GM23338 (cell line): ENCODE measurements at regions not wholly inside any gene's neighbourhood (a gene's known extent, or its start where the extent isn't known, plus 50 kb on each side); places are given as distances from the start of the nearest gene placed in this dataset.

Experiments used
- ATAC-seq: fragments of 200-7000 bp; cut with Tn5 transposase; 3 replicates; pipeline ENCODE4 v1.9.1; 2020
- DNase-seq: peaks from one replicate; pipeline ENCODE4 v3.0.0-alpha.2; 2015; ENCODE audit warnings: low spot score
- H2AFZ ChIP-seq: fragments of 200-600 bp; sonication (generic); 2 replicates; pipeline ENCODE4 v1.8.0; 2016; ENCODE audit warnings: antibody characterized with exemption, mild to moderate bottlenecking, moderate library complexity
- H3F3A ChIP-seq: fragments of 200-600 bp; sonication (generic); replicated peaks from 2 replicates; pipeline ENCODE4 v1.8.0; 2017; ENCODE audit warnings: antibody characterized with exemption, mixed run types, low read depth
- H3K27ac ChIP-seq: fragments of 200-600 bp; sonication (generic); 2 replicates; pipeline ENCODE4 v1.6.1; 2016; ENCODE audit warnings: low read depth
- H3K27me3 ChIP-seq: fragments of 200-600 bp; sonication (generic); 2 replicates; pipeline ENCODE4 v1.8.0; 2016; ENCODE audit warnings: mild to moderate bottlenecking, mixed run types, moderate library complexity; ENCODE audit not compliant: insufficient read depth
- H3K36me3 ChIP-seq: fragments of 200-600 bp; sonication (generic); 2 replicates; pipeline ENCODE4 v1.8.0; 2016; ENCODE audit warnings: mild to moderate bottlenecking; ENCODE audit not compliant: insufficient read depth
- H3K4me1 ChIP-seq: fragments of 200-600 bp; sonication (generic); 2 replicates; pipeline ENCODE4 v1.8.0; 2016; ENCODE audit warnings: mild to moderate bottlenecking, moderate library complexity; ENCODE audit not compliant: insufficient read depth
- H3K4me2 ChIP-seq: fragments of 200-600 bp; sonication (generic); 2 replicates; pipeline ENCODE4 v1.7.1; 2017; ENCODE audit warnings: mixed run types
- H3K4me3 ChIP-seq: fragments of 200-600 bp; sonication (generic); 2 replicates; pipeline ENCODE4 v1.6.1; 2016; ENCODE audit warnings: mixed run types
- H3K79me2 ChIP-seq: fragments of 200-600 bp; sonication (generic); replicated peaks from 2 replicates; pipeline ENCODE4 v1.8.0; 2017; ENCODE audit warnings: mild to moderate bottlenecking; ENCODE audit not compliant: insufficient read depth
- H3K9me2 ChIP-seq: fragments of 200-600 bp; sonication (generic); 2 replicates; pipeline ENCODE4 v1.8.0; 2017; ENCODE audit not compliant: insufficient read depth
- H4K20me1 ChIP-seq: fragments of 200-600 bp; sonication (generic); replicated peaks from 2 replicates; pipeline ENCODE4 v1.8.0; 2017; ENCODE audit warnings: mild to moderate bottlenecking; ENCODE audit not compliant: insufficient read depth
- H3K27ac Mint-ChIP-seq: 2 replicates; pipeline ENCODE4 v1.8.0; 2020; ENCODE audit warnings: inconsistent platforms, mild to moderate bottlenecking, moderate library complexity, mixed read lengths
- H3K27me3 Mint-ChIP-seq: 3 replicates; pipeline ENCODE4 v1.8.0; 2022; ENCODE audit warnings: low read depth, mild to moderate bottlenecking, moderate library complexity, mixed read lengths, inconsistent platforms; ENCODE audit not compliant: insufficient read depth, poor library complexity
- H3K36me3 Mint-ChIP-seq: 3 replicates; pipeline ENCODE4 v1.8.0; 2021; ENCODE audit warnings: low read depth, mild to moderate bottlenecking, inconsistent platforms, moderate library complexity, mixed read lengths
- H3K4me1 Mint-ChIP-seq: 3 replicates; pipeline ENCODE4 v1.8.0; 2020; ENCODE audit warnings: mild to moderate bottlenecking, inconsistent platforms, mixed read lengths
- H3K4me3 Mint-ChIP-seq: 3 replicates; pipeline ENCODE4 v1.8.0; 2021; ENCODE audit warnings: moderate library complexity, mild to moderate bottlenecking, inconsistent platforms, mixed read lengths
- H3K9me3 Mint-ChIP-seq: 3 replicates; pipeline ENCODE4 v1.8.0; 2020; ENCODE audit warnings: moderate library complexity, mild to moderate bottlenecking, inconsistent platforms, mixed read lengths
- CTCF ChIP-seq, 2 experiments: fragments of 200-600 bp in 1 of 2; sonication (generic) in 1 of 2; conservative IDR thresholded peaks; 2 replicates each; pipeline versions ENCODE4 v1.5.1 to v1.6.1; 2016 to 2017; ENCODE audit warnings: antibody characterized with exemption in 2 of 2, low read depth in 2 of 2, mild to moderate bottlenecking in 2 of 2, moderate library complexity in 1 of 2
- EZH2 ChIP-seq: fragments of 200-600 bp; sonication (generic); IDR thresholded peaks from one replicate; pipeline ENCODE4 v1.8.0; 2017; ENCODE audit warnings: antibody characterized with exemption, mild to moderate bottlenecking, low read depth; ENCODE audit not compliant: unreplicated experiment
- JUNB ChIP-seq: IDR thresholded peaks from one replicate; pipeline ENCODE4 v1.6.1; 2016; ENCODE audit warnings: antibody characterized with exemption; ENCODE audit not compliant: unreplicated experiment
- POLR2AphosphoS5 ChIP-seq: IDR thresholded peaks from 2 replicates; pipeline ENCODE4 v1.6.1; 2016; ENCODE audit warnings: antibody characterized with exemption, low read depth
- ZNF331 ChIP-seq: fragments of 250-450 bp; sonication (Bioruptor Pico); IDR thresholded peaks from 2 replicates; pipeline ENCODE4 v1.5.0; 2020; ENCODE audit warnings: low read depth, mild to moderate bottlenecking, moderate library complexity
- ZNF462 ChIP-seq: fragments of 250-450 bp; sonication (Bioruptor Pico); IDR thresholded peaks from 2 replicates; pipeline ENCODE4 v1.5.0; 2020; ENCODE audit warnings: mild to moderate bottlenecking, moderate library complexity
- TF ChIP-seq, protein P1 (sequence below): IDR thresholded peaks from one replicate; pipeline ENCODE4 v1.6.1; 2018; ENCODE audit warnings: antibody characterized with exemption; ENCODE audit not compliant: unreplicated experiment

DNA sequence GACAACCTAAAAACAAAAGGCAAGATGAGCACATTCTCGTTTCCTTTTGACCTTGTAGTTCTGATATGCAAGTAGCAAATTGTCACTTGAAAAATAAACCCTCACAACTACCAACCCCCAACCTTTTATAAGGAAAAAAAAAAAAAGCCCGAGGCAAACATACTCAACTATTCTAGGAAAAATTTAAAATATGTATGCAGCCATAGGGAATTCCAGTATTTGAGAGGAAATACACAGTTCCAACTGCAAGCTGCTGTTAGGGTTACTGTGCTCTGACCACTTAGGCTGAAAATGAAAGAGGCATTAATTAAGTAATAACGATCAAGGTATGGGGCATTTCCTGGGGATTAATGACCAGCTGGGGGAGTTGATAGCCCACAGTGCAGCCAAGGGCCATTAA lies 281.9 kb upstream of the DPH6 start:
- Histone ChIP-seq H3K27me3 (no peaks in the 10 kb centered on the region), H3F3A (no peaks in the 10 kb centered on the region), H3K27ac (no peak overlapping the region), H2AFZ (no peak overlapping the region), H3K4me1 (no peaks in the 10 kb centered on the region; the same call in 1 of the 2 replicates), H3K4me2 (no peak overlapping the region), H3K9me2 (peaks cover 12% of the 10 kb centered on the region; the same call in 1 of the 2 replicates), H3K36me3 (no peaks in the 10 kb centered on the region), H3K4me3 (no peak overlapping the region), H4K20me1 (no peaks in the 10 kb centered on the region), H3K79me2 (no peaks in the 10 kb centered on the region)
- no peak overlapping the region for H3K4me3 Mint-ChIP-seq
- no peak for DNase-seq
- TF ChIP-seq ZNF331 (CRISPR knock-in tag) (no peak), CTCF (conservative IDR thresholded peaks at IDR 0.05; ENCODE audit: low read depth in 2 of 2) (peak in 1 of 2 experiments; percentile 26; a peak in 2 of 4 replicates), JUNB (no peak), ZNF462 (CRISPR knock-in tag) (no peak), EZH2 (no peak), POLR2AphosphoS5 (no peak)
- TF ChIP-seq, protein P1, sequence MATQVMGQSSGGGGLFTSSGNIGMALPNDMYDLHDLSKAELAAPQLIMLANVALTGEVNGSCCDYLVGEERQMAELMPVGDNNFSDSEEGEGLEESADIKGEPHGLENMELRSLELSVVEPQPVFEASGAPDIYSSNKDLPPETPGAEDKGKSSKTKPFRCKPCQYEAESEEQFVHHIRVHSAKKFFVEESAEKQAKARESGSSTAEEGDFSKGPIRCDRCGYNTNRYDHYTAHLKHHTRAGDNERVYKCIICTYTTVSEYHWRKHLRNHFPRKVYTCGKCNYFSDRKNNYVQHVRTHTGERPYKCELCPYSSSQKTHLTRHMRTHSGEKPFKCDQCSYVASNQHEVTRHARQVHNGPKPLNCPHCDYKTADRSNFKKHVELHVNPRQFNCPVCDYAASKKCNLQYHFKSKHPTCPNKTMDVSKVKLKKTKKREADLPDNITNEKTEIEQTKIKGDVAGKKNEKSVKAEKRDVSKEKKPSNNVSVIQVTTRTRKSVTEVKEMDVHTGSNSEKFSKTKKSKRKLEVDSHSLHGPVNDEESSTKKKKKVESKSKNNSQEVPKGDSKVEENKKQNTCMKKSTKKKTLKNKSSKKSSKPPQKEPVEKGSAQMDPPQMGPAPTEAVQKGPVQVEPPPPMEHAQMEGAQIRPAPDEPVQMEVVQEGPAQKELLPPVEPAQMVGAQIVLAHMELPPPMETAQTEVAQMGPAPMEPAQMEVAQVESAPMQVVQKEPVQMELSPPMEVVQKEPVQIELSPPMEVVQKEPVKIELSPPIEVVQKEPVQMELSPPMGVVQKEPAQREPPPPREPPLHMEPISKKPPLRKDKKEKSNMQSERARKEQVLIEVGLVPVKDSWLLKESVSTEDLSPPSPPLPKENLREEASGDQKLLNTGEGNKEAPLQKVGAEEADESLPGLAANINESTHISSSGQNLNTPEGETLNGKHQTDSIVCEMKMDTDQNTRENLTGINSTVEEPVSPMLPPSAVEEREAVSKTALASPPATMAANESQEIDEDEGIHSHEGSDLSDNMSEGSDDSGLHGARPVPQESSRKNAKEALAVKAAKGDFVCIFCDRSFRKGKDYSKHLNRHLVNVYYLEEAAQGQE: no peak
- H3K4me1 Mint-ChIP-seq: peaks cover 3% of the 10 kb centered on the region; the same call in 2 of the 3 replicates
- H3K36me3 Mint-ChIP-seq: no peaks in the 10 kb centered on the region
- no peaks in the 10 kb centered on the region for H3K9me3 Mint-ChIP-seq
- H3K27ac Mint-ChIP-seq: no peak overlapping the region
- ATAC-seq: no peak
- no peaks in the 10 kb centered on the region for H3K27me3 Mint-ChIP-seq
